Activated CD8-positive, alpha-beta memory T cell treated with anti-CD3 and anti-CD28 coated beads, Interleukin-2, amount 50 U/mL, for 48 hours (primary cell): ENCODE measurements at regions not wholly inside any gene's neighbourhood (a gene's known extent, or its start where the extent isn't known, plus 50 kb on each side); places are given as distances from the start of the nearest gene placed in this dataset.

Source experiments
- DNase-seq: peaks from one replicate; pipeline ENCODE4 v3.0.0-alpha.2; 2020

- peak; percentile 53 for DNase-seq
These were observed 517.4 kb upstream of the JARID2 start for GRCh38 chr6:14728396-14729024.

GRCh38 chr6:14729129-14729871 lies 516.6 kb upstream of the JARID2 start:
- peak; percentile 63 for DNase-seq

GRCh38 chr6:14730654-14731053 lies 515.2 kb upstream of the JARID2 start:
- peak; percentile 12 for DNase-seq

GRCh38 chr6:14731611-14732010 lies 514.3 kb upstream of the JARID2 start:
- no peak for DNase-seq

- peak; percentile 59 for DNase-seq
These were observed 513.5 kb upstream of the JARID2 start for GRCh38 chr6:14732226-14732843.

- peak; percentile 81 for DNase-seq
These were observed 512.8 kb upstream of the JARID2 start for GRCh38 chr6:14732844-14733757.

GRCh38 chr6:14734052-14734415 lies 511.8 kb upstream of the JARID2 start:
- DNase-seq = peak; percentile 66

- DNase-seq = peak; percentile 62
These were observed 511.2 kb upstream of the JARID2 start for GRCh38 chr6:14734416-14735340.

- DNase-seq = no peak
These were observed 509.8 kb upstream of the JARID2 start for GRCh38 chr6:14735956-14736486.

GRCh38 chr6:14736554-14736953 lies 509.3 kb upstream of the JARID2 start:
- no peak for DNase-seq

- no peak for DNase-seq
These were observed 507.4 kb upstream of the JARID2 start for GRCh38 chr6:14738497-14738896.

GRCh38 chr6:14738933-14739332 lies 506.9 kb upstream of the JARID2 start:
- DNase-seq = no peak

GRCh38 chr6:14739827-14740226 lies 506.0 kb upstream of the JARID2 start:
- DNase-seq = no peak

- no peak for DNase-seq
These were observed 503.7 kb upstream of the JARID2 start for GRCh38 chr6:14742171-14742570.

- DNase-seq = no peak
These were observed 503.2 kb upstream of the JARID2 start for GRCh38 chr6:14742680-14743079.

- DNase-seq = no peak
These were observed 502.8 kb upstream of the JARID2 start for GRCh38 chr6:14743144-14743473.

- DNase-seq = peak; percentile 83
These were observed 502.2 kb upstream of the JARID2 start for GRCh38 chr6:14743474-14744211.

GRCh38 chr6:14744212-14744556 lies 501.7 kb upstream of the JARID2 start:
- no peak for DNase-seq

GRCh38 chr6:14746139-14746837 lies 499.6 kb upstream of the JARID2 start:
- peak; percentile 40 for DNase-seq

GRCh38 chr6:14747881-14748520 lies 497.9 kb upstream of the JARID2 start:
- peak; percentile 63 for DNase-seq
